ENCODE measurements at regions not wholly inside any gene's neighbourhood (a gene's known extent, or its start where the extent isn't known, plus 50 kb on each side); places are given as distances from the start of the nearest gene placed in this dataset.
A peak's percentile ranks its signal among the peaks of the same experiment; 100 is the strongest.

- no peaks in the 10 kb centered on the region for H3K36me3 ChIP-seq
- H3K27ac ChIP-seq (replicated peaks in 1 of 4), result no peak overlapping the region
- intact Hi-C loops (cut with DNase I), result no loop called here
- WGBS, result 100% methylated on average over 1 of the region's 1 CpG
- DNase-seq (ENCODE audit: extremely low spot score), result no peak
- no peak overlapping the region for H3K4me3 ChIP-seq
- H3K9me3 ChIP-seq, result no peaks in the 10 kb centered on the region
- H3K4me1 ChIP-seq, result no peaks in the 10 kb centered on the region
- no peaks in the 10 kb centered on the region for H3K27me3 ChIP-seq
- TF ChIP-seq POLR2AphosphoS5 (IDR thresholded peaks at IDR 0.05) (no peak), EP300 (IDR thresholded peaks at IDR 0.05) (no peak), CTCF (IDR thresholded peaks at IDR 0.05) (no peak), POLR2A (IDR thresholded peaks at IDR 0.05; ENCODE audit: low read depth) (no peak)
These were observed 197.4 kb upstream of the DPH6 start for GRCh38 chr15:35743321-35743720.

DNA sequence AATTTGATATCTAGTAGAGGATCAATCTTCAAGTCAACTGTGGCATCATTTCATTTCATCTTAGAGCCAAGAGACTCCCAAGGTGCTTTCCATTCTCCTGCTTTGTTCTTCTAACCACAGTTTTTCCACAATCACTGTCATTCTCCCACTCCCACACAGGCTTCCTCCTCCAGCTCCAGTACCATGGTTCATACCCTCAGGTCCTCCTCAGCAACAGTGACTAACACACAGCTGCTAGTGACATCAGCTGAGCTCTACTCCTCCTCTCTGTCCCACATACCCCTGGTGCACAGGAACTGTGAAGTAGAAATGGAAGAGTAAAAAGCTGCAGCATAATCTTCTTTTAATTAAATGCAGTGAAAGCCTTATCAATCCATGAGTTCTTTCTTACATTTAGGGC, 200.2 kb upstream of the DPH6 start:
- no peaks in the 10 kb centered on the region for H3K27me3 ChIP-seq
- TF ChIP-seq EP300 (IDR thresholded peaks at IDR 0.05) (no peak), POLR2A (IDR thresholded peaks at IDR 0.05; ENCODE audit: low read depth) (no peak), CTCF (IDR thresholded peaks at IDR 0.05) (no peak), POLR2AphosphoS5 (IDR thresholded peaks at IDR 0.05) (no peak)

DNA sequence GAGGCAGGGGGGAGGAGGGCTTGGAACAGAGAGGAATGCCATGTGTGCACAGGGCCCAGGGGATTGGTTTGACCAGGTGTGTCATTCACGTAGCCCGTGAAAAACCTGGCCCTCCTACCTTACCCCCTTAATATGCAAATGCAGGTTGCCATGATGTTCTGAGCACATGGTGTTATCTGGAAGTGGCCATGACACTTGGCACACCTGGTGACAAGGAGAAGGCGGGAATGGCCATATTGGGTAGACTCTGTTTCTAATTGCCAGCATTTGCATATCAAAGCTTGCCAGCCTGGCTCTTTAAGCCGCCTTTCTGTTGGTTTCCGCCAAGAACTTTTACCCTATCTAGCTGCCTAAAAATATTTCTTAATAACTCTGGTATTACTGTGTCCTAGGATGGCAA, 202.1 kb upstream of the DPH6 start:
- no peak overlapping the region for H3K27ac ChIP-seq (replicated peaks in 1 of 4)
- intact Hi-C loops (cut with DNase I), result no loop called here
- no peaks in the 10 kb centered on the region for H3K9me3 ChIP-seq
- no peak overlapping the region for H3K4me3 ChIP-seq
- H3K27me3 ChIP-seq, result no peaks in the 10 kb centered on the region
- no peak for DNase-seq (ENCODE audit: extremely low spot score)
- WGBS, result 95% methylated on average over 5 of the region's 5 CpGs
- TF ChIP-seq POLR2A (IDR thresholded peaks at IDR 0.05; ENCODE audit: low read depth) (no peak), POLR2AphosphoS5 (IDR thresholded peaks at IDR 0.05) (no peak), CTCF (IDR thresholded peaks at IDR 0.05) (no peak), EP300 (IDR thresholded peaks at IDR 0.05) (no peak)
- no peaks in the 10 kb centered on the region for H3K36me3 ChIP-seq
- peaks cover 0 to 19% (median 7%) of the 10 kb centered on the region in 4 donors for H3K4me1 ChIP-seq

More for the DNA sequence above, 200.2 kb upstream of the DPH6 start:
- no peaks in the 10 kb centered on the region for H3K9me3 ChIP-seq
- H3K27ac ChIP-seq (replicated peaks in 1 of 4), result no peak overlapping the region
- H3K4me1 ChIP-seq, result peaks cover 0 to 2% (median 0%) of the 10 kb centered on the region in 4 donors
- H3K4me3 ChIP-seq, result no peak overlapping the region
- DNase-seq (ENCODE audit: extremely low spot score), result no peak
- intact Hi-C loops (cut with DNase I), result no loop called here
- no peaks in the 10 kb centered on the region for H3K36me3 ChIP-seq

DNA sequence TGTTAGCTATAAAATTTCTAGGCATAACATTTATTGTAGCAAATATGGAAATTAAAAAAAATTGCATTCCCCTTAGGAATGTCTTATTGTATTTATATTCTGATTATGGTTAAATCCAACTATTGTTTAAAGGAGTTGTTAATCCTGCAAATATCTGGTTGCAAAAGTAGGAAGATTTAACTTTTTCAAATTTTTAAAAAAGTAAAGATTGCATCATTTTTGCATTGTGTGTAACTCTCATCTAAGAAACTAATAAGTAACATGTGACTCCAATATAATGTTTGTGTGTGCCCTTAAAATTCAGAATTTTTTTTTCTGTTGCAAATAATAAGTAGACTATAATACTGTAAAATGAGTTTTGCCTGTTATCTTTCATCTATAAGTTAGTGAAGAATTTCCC, 204.1 kb upstream of the DPH6 start:
- no peak overlapping the region for H3K4me3 ChIP-seq
- no peak for TF ChIP-seq POLR2A (IDR thresholded peaks at IDR 0.05; ENCODE audit: low read depth)
- TF ChIP-seq CTCF (IDR thresholded peaks at IDR 0.05), result no peak
- H3K4me1 ChIP-seq, result peaks cover 0 to 38% (median 23%) of the 10 kb centered on the region in 4 donors
- H3K9me3 ChIP-seq, result no peaks in the 10 kb centered on the region
- intact Hi-C loops (cut with DNase I), result loop anchor here (10.0 kb wide), 1 partner anchor 1375 kb away; no protein-coding TSS in a partner anchor
- no peaks in the 10 kb centered on the region for H3K36me3 ChIP-seq
- H3K27me3 ChIP-seq, result no peaks in the 10 kb centered on the region
- no peak for DNase-seq (ENCODE audit: extremely low spot score)
- H3K27ac ChIP-seq (replicated peaks in 1 of 4), result no peak overlapping the region

GRCh38 chr15:35751413-35752133, 205.6 kb upstream of the DPH6 start:
- no peaks in the 10 kb centered on the region for H3K9me3 ChIP-seq
- H3K4me1 ChIP-seq, result peaks cover 0 to 46% (median 36%) of the 10 kb centered on the region in 4 donors
- H3K36me3 ChIP-seq, result no peaks in the 10 kb centered on the region
- WGBS, result 44% methylated on average over 14 of the region's 14 CpGs
- no peak for DNase-seq (ENCODE audit: extremely low spot score)
- H3K27ac ChIP-seq (replicated peaks in 1 of 4), result peak overlapping the region in 1 of 4 donors; percentile 39
- intact Hi-C loops (cut with DNase I), result loop anchor here (10.0 kb wide), 1 partner anchor 1373 kb away; no protein-coding TSS in a partner anchor
- TF ChIP-seq EP300 (IDR thresholded peaks at IDR 0.05) (no peak), POLR2A (IDR thresholded peaks at IDR 0.05; ENCODE audit: low read depth) (no peak), CTCF (IDR thresholded peaks at IDR 0.05) (peak; percentile 59 to 77 (median 75)), POLR2AphosphoS5 (IDR thresholded peaks at IDR 0.05) (no peak)
- H3K4me3 ChIP-seq, result no peak overlapping the region
- no peaks in the 10 kb centered on the region for H3K27me3 ChIP-seq

Data from esophagus muscularis mucosa (tissue), 4 donors.